Suprapubic skin (tissue), 4 donors: ENCODE measurements at regions not wholly inside any gene's neighbourhood (a gene's known extent, or its start where the extent isn't known, plus 50 kb on each side); places are given as distances from the start of the nearest gene placed in this dataset.

Source experiments
- DNase-seq, 2 donors: peaks; one replicate each; pipeline ENCODE4 v3.0.0-alpha.2; 2019; ENCODE audit warnings: low spot score in 2 of 2
- H3K27ac ChIP-seq: fragments of 200-600 bp; sonication (generic); one replicate; pipeline ENCODE4 v1.5.1; 2019
- H3K27me3 ChIP-seq: fragments of 200-600 bp; sonication (generic); one replicate; pipeline ENCODE4 v1.5.1; 2019
- H3K36me3 ChIP-seq: fragments of 200-600 bp; sonication (generic); one replicate; pipeline ENCODE4 v1.5.1; 2019
- H3K4me1 ChIP-seq: fragments of 200-600 bp; sonication (generic); one replicate; pipeline ENCODE4 v1.5.1; 2019
- H3K4me3 ChIP-seq: fragments of 200-600 bp; sonication (generic); one replicate; pipeline ENCODE4 v1.5.1; 2019; ENCODE audit warnings: mild to moderate bottlenecking
- H3K9me3 ChIP-seq: fragments of 200-600 bp; sonication (generic); one replicate; pipeline ENCODE4 v1.5.1; 2019
- EP300 ChIP-seq: sonication (generic); formaldehyde crosslinking; IDR thresholded peaks from one replicate; pipeline ENCODE4 v1.6.1; 2017; ENCODE audit warnings: antibody characterized with exemption
- POLR2A ChIP-seq, 2 donors: fragments of 450-650 bp; IDR thresholded peaks; one replicate each; pipeline ENCODE4 v1.6.1; 2017; ENCODE audit warnings: antibody characterized with exemption in 2 of 2, mild to moderate bottlenecking in 2 of 2, moderate library complexity in 2 of 2
- POLR2AphosphoS5 ChIP-seq, 3 donors: sonication (generic); formaldehyde crosslinking; IDR thresholded peaks; one replicate each; pipeline ENCODE4 v1.6.1; 2017; ENCODE audit warnings: antibody characterized with exemption in 3 of 3
- WGBS: methylation state at CpG from one replicate; pipeline ENCODE4 v1.1.5; 2018; 5-methylcytosine and 5-hydroxymethylcytosine counted together
- TF ChIP-seq, protein P1 (sequence below), 2 donors: fragments of 200-600 bp in 1 of 2; fragments of 450-650 bp in 1 of 2; sonication (generic) in 1 of 2; IDR thresholded peaks; one replicate each; pipeline ENCODE4 v1.5.1; 2016 to 2019; ENCODE audit warnings: antibody characterized with exemption in 2 of 2, mild to moderate bottlenecking in 1 of 2, moderate library complexity in 1 of 2

GRCh38 chr7:131094685-131095084, 233.0 kb upstream of the MKLN1 start:
- H3K4me1 ChIP-seq: peaks cover 63% of the 10 kb centered on the region

GRCh38 chr7:131095346-131095745, 232.3 kb upstream of the MKLN1 start:
- TF ChIP-seq, protein P1, sequence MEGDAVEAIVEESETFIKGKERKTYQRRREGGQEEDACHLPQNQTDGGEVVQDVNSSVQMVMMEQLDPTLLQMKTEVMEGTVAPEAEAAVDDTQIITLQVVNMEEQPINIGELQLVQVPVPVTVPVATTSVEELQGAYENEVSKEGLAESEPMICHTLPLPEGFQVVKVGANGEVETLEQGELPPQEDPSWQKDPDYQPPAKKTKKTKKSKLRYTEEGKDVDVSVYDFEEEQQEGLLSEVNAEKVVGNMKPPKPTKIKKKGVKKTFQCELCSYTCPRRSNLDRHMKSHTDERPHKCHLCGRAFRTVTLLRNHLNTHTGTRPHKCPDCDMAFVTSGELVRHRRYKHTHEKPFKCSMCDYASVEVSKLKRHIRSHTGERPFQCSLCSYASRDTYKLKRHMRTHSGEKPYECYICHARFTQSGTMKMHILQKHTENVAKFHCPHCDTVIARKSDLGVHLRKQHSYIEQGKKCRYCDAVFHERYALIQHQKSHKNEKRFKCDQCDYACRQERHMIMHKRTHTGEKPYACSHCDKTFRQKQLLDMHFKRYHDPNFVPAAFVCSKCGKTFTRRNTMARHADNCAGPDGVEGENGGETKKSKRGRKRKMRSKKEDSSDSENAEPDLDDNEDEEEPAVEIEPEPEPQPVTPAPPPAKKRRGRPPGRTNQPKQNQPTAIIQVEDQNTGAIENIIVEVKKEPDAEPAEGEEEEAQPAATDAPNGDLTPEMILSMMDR (IDR thresholded peaks at IDR 0.05): no peak
- no peak for TF ChIP-seq EP300
- TF ChIP-seq POLR2A (IDR thresholded peaks at IDR 0.05): no peak
- no peak for TF ChIP-seq POLR2AphosphoS5 (IDR thresholded peaks at IDR 0.05)
- no peak for DNase-seq
- Histone ChIP-seq H3K27me3 (no peaks in the 10 kb centered on the region), H3K9me3 (no peaks in the 10 kb centered on the region), H3K4me1 (peaks cover 68% of the 10 kb centered on the region), H3K27ac (no peak overlapping the region), H3K4me3 (no peak overlapping the region), H3K36me3 (peaks cover 5% of the 10 kb centered on the region)
- 76% methylated on average over 7 of the region's 7 CpGs for WGBS

More at GRCh38 chr7:131094685-131095084, 233.0 kb upstream of the MKLN1 start:
- Histone ChIP-seq H3K9me3 (no peaks in the 10 kb centered on the region), H3K27ac (no peak overlapping the region), H3K4me3 (no peak overlapping the region), H3K27me3 (no peaks in the 10 kb centered on the region), H3K36me3 (peaks cover 5% of the 10 kb centered on the region)
- WGBS: 96% methylated on average over 11 of the region's 11 CpGs
- DNase-seq: no peak
- no peak for TF ChIP-seq POLR2AphosphoS5 (IDR thresholded peaks at IDR 0.05)
- TF ChIP-seq, protein P1 (IDR thresholded peaks at IDR 0.05): no peak
- no peak for TF ChIP-seq EP300
- TF ChIP-seq POLR2A (IDR thresholded peaks at IDR 0.05): no peak

DNA sequence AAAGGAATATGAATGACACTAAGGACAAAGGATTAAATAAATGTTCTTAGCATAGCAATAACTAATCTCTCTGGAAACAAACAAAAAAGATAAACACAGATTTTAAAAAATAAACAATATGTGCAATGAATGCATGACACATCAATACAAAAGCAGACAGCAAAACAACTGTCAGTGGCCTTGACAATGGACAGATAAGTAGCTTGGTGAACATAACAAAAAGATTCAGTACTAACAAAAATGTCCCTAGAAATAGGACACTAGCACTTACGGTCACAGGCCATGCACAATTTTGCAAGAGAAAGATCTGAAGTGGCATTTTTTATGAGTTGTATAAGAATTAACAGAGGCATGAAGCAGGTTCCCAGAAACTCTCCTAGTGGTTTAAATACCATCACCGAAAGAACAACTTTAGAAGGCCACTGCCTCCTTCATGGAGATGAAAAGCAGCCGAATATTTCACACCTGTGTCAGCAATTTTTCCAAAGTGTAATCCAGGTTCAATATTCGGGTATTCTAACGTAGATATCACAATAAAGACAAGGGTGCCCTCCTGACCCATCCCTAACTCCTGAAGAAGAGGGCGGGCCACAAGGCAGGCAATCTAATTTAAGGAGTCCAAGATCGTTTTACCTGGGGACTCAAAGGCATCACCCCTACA, 231.3 kb upstream of the MKLN1 start:
- peaks cover 64% of the 10 kb centered on the region for H3K4me1 ChIP-seq
- no peak for DNase-seq
- no peaks in the 10 kb centered on the region for H3K9me3 ChIP-seq
- WGBS: 78% methylated on average over 7 of the region's 7 CpGs
- H3K4me3 ChIP-seq: no peak overlapping the region
- TF ChIP-seq EP300 (no peak), POLR2AphosphoS5 (IDR thresholded peaks at IDR 0.05) (no peak), POLR2A (IDR thresholded peaks at IDR 0.05) (no peak)
- TF ChIP-seq, protein P1 (IDR thresholded peaks at IDR 0.05): no peak
- H3K36me3 ChIP-seq: peaks cover 5% of the 10 kb centered on the region
- H3K27me3 ChIP-seq: no peaks in the 10 kb centered on the region
- no peak overlapping the region for H3K27ac ChIP-seq

GRCh38 chr7:131097662-131098376, 229.9 kb upstream of the MKLN1 start:
- 84% methylated on average over 13 of the region's 13 CpGs for WGBS
- H3K4me3 ChIP-seq: no peak overlapping the region
- peaks cover 53% of the 10 kb centered on the region for H3K4me1 ChIP-seq
- peaks cover 5% of the 10 kb centered on the region for H3K36me3 ChIP-seq
- H3K9me3 ChIP-seq: no peaks in the 10 kb centered on the region
- H3K27ac ChIP-seq: no peak overlapping the region
- no peak for TF ChIP-seq POLR2AphosphoS5 (IDR thresholded peaks at IDR 0.05)
- TF ChIP-seq POLR2A (IDR thresholded peaks at IDR 0.05): no peak
- TF ChIP-seq EP300: no peak
- TF ChIP-seq, protein P1 (IDR thresholded peaks at IDR 0.05): no peak
- no peak for DNase-seq
- H3K27me3 ChIP-seq: no peaks in the 10 kb centered on the region

DNA sequence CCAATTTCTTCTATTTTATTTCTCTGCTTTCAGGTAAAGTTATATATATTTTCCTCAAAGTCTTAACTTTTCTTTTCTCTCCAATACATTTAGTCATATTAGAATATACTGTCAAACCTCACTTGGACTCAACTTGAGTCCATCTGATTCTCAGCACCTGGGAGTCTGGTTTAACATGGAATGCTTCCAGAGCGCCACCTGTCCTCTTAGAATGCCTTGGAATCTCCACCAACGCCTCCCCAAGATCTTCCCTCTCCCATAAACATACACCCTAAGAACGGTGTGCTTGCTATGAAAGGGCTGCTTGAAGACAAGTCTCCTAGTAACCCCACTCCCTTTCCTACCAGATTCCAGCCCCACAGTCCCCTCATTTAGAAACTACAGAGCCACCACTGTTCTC, 229.1 kb upstream of the MKLN1 start:
- TF ChIP-seq, protein P1 (IDR thresholded peaks at IDR 0.05): no peak
- TF ChIP-seq EP300: no peak
- no peak for TF ChIP-seq POLR2A (IDR thresholded peaks at IDR 0.05)
- TF ChIP-seq POLR2AphosphoS5 (IDR thresholded peaks at IDR 0.05): no peak
- DNase-seq: no peak
- Histone ChIP-seq H3K27ac (no peak overlapping the region), H3K4me3 (no peak overlapping the region), H3K36me3 (peaks cover 5% of the 10 kb centered on the region), H3K27me3 (no peaks in the 10 kb centered on the region), H3K9me3 (no peaks in the 10 kb centered on the region), H3K4me1 (peaks cover 60% of the 10 kb centered on the region)
- 80% methylated on average over 3 of the region's 3 CpGs for WGBS
